HEK293 (cell line): ENCODE measurements at regions not wholly inside any gene's neighbourhood (a gene's known extent, or its start where the extent isn't known, plus 50 kb on each side); places are given as distances from the start of the nearest gene placed in this dataset.

Experiments
- KLF10 ChIP-seq: fragments of 450-650 bp; IDR thresholded peaks from 2 replicates; pipeline ENCODE4 v1.5.1; 2018; ENCODE audit warnings: missing biosample characterization, mild to moderate bottlenecking, missing genetic modification characterization
- SETDB1 ChIP-seq: IDR thresholded peaks from one replicate; pipeline ENCODE4 v1.6.1; 2017; ENCODE audit warnings: mild to moderate bottlenecking, low read length, moderate library complexity, mixed read lengths; ENCODE audit not compliant: insufficient read length
- SP2 ChIP-seq: fragments of 450-650 bp; formaldehyde crosslinking; IDR thresholded peaks from 2 replicates; pipeline ENCODE4 v1.5.1; 2016; ENCODE audit warnings: missing biosample characterization, missing genetic modification characterization
- ZFP3 ChIP-seq: fragments of 450-650 bp; formaldehyde crosslinking; IDR thresholded peaks from 2 replicates; pipeline ENCODE4 v1.5.1; 2016; ENCODE audit warnings: low read depth, missing biosample characterization, missing genetic modification characterization
- ZFP37 ChIP-seq: fragments of 450-650 bp; formaldehyde crosslinking; IDR thresholded peaks from 2 replicates; pipeline ENCODE4 v1.5.1; 2016; ENCODE audit warnings: missing biosample characterization, missing genetic modification characterization
- ZIC2 ChIP-seq: fragments of 450-650 bp; formaldehyde crosslinking; IDR thresholded peaks from 2 replicates; pipeline ENCODE4 v1.5.1; 2016; ENCODE audit warnings: missing biosample characterization, missing genetic modification characterization
- ZNF138 ChIP-seq: fragments of 450-650 bp; formaldehyde crosslinking; IDR thresholded peaks from 2 replicates; pipeline ENCODE4 v1.5.1; 2016; ENCODE audit warnings: missing biosample characterization, missing genetic modification characterization, borderline replicate concordance
- ZNF335 ChIP-seq: fragments of 450-650 bp; formaldehyde crosslinking; conservative IDR thresholded peaks from 2 replicates; pipeline ENCODE4 v1.5.1; 2016; ENCODE audit warnings: missing biosample characterization, missing genetic modification characterization
- ZNF521 ChIP-seq: fragments of 450-650 bp; formaldehyde crosslinking; IDR thresholded peaks from 2 replicates; pipeline ENCODE4 v1.5.1; 2017; ENCODE audit warnings: missing biosample characterization, mild to moderate bottlenecking, missing genetic modification characterization
- TF ChIP-seq, protein P1 (sequence below): fragments of 450-650 bp; formaldehyde crosslinking; optimal IDR thresholded peaks from 2 replicates; pipeline ENCODE3; 2016; ENCODE audit warnings: missing biosample characterization, mild to moderate bottlenecking, missing genetic modification characterization
- TF ChIP-seq, protein P2 (sequence below): fragments of 450-650 bp; formaldehyde crosslinking; IDR thresholded peaks from 2 replicates; pipeline ENCODE4 v1.5.1; 2016; ENCODE audit warnings: missing biosample characterization, missing genetic modification characterization
- TF ChIP-seq, protein P3 (sequence below): fragments of 450-650 bp; formaldehyde crosslinking; IDR thresholded peaks from 2 replicates; pipeline ENCODE4 v1.5.1; 2016; ENCODE audit warnings: missing biosample characterization, missing genetic modification characterization
- TF ChIP-seq, protein P4 (sequence below): fragments of 450-650 bp; formaldehyde crosslinking; IDR thresholded peaks from 2 replicates; pipeline ENCODE4 v1.5.1; 2016; ENCODE audit warnings: missing biosample characterization, missing genetic modification characterization, low read depth

DNA sequence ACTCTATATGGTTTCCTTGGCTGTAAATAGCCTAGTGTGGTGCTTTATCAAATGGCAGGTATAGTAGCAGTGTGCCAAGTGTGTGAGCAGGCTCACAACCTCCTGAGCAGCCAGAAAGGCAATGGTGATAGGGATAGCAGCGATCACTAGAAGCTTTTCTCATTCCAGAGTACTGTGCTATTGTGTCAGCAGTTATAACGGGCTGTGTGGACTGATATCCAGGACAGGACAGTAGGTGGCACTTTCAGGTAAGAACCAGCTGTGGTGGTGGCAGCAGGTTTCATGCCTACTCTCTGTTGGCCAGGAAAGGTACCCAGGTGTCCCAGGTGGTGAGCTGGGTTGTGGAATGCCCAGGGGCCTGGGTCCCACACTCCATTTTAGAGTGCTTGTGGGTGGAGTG lies 448.8 kb upstream of the BTBD3 start:
- TF ChIP-seq SETDB1 = no peak
- TF ChIP-seq, protein P1, sequence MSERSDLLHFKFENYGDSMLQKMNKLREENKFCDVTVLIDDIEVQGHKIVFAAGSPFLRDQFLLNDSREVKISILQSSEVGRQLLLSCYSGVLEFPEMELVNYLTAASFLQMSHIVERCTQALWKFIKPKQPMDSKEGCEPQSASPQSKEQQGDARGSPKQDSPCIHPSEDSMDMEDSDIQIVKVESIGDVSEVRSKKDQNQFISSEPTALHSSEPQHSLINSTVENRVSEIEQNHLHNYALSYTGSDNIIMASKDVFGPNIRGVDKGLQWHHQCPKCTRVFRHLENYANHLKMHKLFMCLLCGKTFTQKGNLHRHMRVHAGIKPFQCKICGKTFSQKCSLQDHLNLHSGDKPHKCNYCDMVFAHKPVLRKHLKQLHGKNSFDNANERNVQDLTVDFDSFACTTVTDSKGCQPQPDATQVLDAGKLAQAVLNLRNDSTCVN (tag by site-specific recombination) = no peak
- TF ChIP-seq, protein P2, sequence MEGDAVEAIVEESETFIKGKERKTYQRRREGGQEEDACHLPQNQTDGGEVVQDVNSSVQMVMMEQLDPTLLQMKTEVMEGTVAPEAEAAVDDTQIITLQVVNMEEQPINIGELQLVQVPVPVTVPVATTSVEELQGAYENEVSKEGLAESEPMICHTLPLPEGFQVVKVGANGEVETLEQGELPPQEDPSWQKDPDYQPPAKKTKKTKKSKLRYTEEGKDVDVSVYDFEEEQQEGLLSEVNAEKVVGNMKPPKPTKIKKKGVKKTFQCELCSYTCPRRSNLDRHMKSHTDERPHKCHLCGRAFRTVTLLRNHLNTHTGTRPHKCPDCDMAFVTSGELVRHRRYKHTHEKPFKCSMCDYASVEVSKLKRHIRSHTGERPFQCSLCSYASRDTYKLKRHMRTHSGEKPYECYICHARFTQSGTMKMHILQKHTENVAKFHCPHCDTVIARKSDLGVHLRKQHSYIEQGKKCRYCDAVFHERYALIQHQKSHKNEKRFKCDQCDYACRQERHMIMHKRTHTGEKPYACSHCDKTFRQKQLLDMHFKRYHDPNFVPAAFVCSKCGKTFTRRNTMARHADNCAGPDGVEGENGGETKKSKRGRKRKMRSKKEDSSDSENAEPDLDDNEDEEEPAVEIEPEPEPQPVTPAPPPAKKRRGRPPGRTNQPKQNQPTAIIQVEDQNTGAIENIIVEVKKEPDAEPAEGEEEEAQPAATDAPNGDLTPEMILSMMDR (tag by site-specific recombination) = no peak
- TF ChIP-seq ZNF521 (tag by site-specific recombination) = no peak
- TF ChIP-seq ZNF138 (tag by site-specific recombination) = no peak
- no peak for TF ChIP-seq ZIC2
- no peak for TF ChIP-seq ZFP3 (tag by site-specific recombination)
- TF ChIP-seq, protein P3, sequence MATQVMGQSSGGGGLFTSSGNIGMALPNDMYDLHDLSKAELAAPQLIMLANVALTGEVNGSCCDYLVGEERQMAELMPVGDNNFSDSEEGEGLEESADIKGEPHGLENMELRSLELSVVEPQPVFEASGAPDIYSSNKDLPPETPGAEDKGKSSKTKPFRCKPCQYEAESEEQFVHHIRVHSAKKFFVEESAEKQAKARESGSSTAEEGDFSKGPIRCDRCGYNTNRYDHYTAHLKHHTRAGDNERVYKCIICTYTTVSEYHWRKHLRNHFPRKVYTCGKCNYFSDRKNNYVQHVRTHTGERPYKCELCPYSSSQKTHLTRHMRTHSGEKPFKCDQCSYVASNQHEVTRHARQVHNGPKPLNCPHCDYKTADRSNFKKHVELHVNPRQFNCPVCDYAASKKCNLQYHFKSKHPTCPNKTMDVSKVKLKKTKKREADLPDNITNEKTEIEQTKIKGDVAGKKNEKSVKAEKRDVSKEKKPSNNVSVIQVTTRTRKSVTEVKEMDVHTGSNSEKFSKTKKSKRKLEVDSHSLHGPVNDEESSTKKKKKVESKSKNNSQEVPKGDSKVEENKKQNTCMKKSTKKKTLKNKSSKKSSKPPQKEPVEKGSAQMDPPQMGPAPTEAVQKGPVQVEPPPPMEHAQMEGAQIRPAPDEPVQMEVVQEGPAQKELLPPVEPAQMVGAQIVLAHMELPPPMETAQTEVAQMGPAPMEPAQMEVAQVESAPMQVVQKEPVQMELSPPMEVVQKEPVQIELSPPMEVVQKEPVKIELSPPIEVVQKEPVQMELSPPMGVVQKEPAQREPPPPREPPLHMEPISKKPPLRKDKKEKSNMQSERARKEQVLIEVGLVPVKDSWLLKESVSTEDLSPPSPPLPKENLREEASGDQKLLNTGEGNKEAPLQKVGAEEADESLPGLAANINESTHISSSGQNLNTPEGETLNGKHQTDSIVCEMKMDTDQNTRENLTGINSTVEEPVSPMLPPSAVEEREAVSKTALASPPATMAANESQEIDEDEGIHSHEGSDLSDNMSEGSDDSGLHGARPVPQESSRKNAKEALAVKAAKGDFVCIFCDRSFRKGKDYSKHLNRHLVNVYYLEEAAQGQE (tag by site-specific recombination) = no peak
- no peak for TF ChIP-seq KLF10 (tag by site-specific recombination)
- TF ChIP-seq SP2 (tag by site-specific recombination) = no peak
- TF ChIP-seq ZNF335 (tag by site-specific recombination) = no peak
- TF ChIP-seq, protein P4, sequence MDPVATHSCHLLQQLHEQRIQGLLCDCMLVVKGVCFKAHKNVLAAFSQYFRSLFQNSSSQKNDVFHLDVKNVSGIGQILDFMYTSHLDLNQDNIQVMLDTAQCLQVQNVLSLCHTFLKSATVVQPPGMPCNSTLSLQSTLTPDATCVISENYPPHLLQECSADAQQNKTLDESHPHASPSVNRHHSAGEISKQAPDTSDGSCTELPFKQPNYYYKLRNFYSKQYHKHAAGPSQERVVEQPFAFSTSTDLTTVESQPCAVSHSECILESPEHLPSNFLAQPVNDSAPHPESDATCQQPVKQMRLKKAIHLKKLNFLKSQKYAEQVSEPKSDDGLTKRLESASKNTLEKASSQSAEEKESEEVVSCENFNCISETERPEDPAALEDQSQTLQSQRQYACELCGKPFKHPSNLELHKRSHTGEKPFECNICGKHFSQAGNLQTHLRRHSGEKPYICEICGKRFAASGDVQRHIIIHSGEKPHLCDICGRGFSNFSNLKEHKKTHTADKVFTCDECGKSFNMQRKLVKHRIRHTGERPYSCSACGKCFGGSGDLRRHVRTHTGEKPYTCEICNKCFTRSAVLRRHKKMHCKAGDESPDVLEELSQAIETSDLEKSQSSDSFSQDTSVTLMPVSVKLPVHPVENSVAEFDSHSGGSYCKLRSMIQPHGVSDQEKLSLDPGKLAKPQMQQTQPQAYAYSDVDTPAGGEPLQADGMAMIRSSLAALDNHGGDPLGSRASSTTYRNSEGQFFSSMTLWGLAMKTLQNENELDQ (tag by site-specific recombination) = no peak
- no peak for TF ChIP-seq ZFP37
